Kidney (tissue), 13 donors: ENCODE measurements at regions not wholly inside any gene's neighbourhood (a gene's known extent, or its start where the extent isn't known, plus 50 kb on each side); places are given as distances from the start of the nearest gene placed in this dataset.

Source experiments
- DNase-seq, 5 donors: peaks; one replicate each; pipeline ENCODE4 v3.0.0-alpha.2; 2013 to 2020
- FAIRE-seq: peaks from 2 replicates; lab custom pipeline; 2012; peaks lifted over from hg19 to GRCh38; lab: Jason Lieb, UNC
- H3K27ac ChIP-seq, 2 donors: one replicate each; pipeline ENCODE4 v1.7.0; 2013; ENCODE audit warnings: low read depth in 2 of 2, low read length in 2 of 2, inconsistent platforms in 1 of 2
- H3K27me3 ChIP-seq: one replicate; pipeline ENCODE4 v1.7.1; 2013; ENCODE audit warnings: low read length, inconsistent platforms; ENCODE audit not compliant: control insufficient read depth, insufficient read depth
- H3K36me3 ChIP-seq, 3 donors: one replicate each; pipeline versions ENCODE4 v1.7.0 to v1.7.1; 2013; ENCODE audit warnings: low read length in 3 of 3, control low read depth in 1 of 3, inconsistent platforms in 1 of 3; ENCODE audit not compliant: insufficient read depth in 3 of 3, control insufficient read depth in 2 of 3
- H3K4me1 ChIP-seq, 3 donors: one replicate each; pipeline versions ENCODE4 v1.7.0 to v1.7.1; 2013; ENCODE audit warnings: low read length in 3 of 3, inconsistent platforms in 1 of 3, low read depth in 1 of 3; ENCODE audit not compliant: control insufficient read depth in 2 of 3, insufficient read depth in 2 of 3
- H3K4me3 ChIP-seq, 3 donors: one replicate each; pipeline versions ENCODE4 v1.7.0 to v1.8.1; 2013; ENCODE audit warnings: low read length in 3 of 3, control low read depth in 1 of 3, inconsistent platforms in 1 of 3
- H3K9ac ChIP-seq, 3 donors: one replicate each; pipeline versions ENCODE4 v1.7.0 to v1.7.1; 2013; ENCODE audit warnings: low read length in 3 of 3, control low read depth in 1 of 3, inconsistent platforms in 1 of 3
- H3K9me3 ChIP-seq, 3 donors: one replicate each; pipeline versions ENCODE4 v1.7.0 to v1.7.1; 2013; ENCODE audit warnings: low read length in 3 of 3, control low read depth in 1 of 3, inconsistent platforms in 1 of 3; ENCODE audit not compliant: control insufficient read depth in 2 of 3, insufficient read depth in 1 of 3
- intact Hi-C: fragments of 100-400 bp; cut with DNase I; formaldehyde crosslinking; loops from one replicate; pipeline ENCODE4 v1.11.1; 2022
- TF ChIP-seq, protein P1 (sequence below): IDR thresholded peaks from 3 replicates; pipeline ENCODE4 v1.5.1; 2012; ENCODE audit warnings: mild to moderate bottlenecking, moderate library complexity, borderline replicate concordance; ENCODE audit not compliant: insufficient read depth; ENCODE audit errors: extremely low read depth
- donor health status: control.
- donor health status: control.
- donor health status: control.
- donor health status: control.
- donor health status: control.
- donor health status: DM: yes; HTN: yes; CAD: no.
- donor health status: Normal renal cell carcinoma (clear cell type).

DNA sequence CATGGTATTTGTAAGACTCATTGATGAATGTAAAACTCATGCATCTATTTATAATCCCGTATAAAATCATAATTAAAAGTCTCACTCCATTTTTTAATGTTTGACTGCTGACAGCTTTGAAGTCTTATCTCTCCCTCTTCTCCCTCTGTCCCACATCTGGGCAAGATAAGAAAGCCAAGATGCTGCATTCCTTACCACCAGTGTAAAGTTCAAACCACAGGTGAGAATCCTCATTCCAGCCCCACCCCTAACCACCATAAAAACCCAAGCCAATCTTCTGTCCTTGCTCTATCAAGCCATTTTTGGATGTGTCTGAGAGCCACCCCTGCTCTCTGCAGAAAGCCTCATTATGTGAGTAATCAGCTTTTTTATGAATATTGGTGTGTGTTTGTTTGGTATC lies 59.3 kb upstream of the MAGED1 start:
- TF ChIP-seq, protein P1, sequence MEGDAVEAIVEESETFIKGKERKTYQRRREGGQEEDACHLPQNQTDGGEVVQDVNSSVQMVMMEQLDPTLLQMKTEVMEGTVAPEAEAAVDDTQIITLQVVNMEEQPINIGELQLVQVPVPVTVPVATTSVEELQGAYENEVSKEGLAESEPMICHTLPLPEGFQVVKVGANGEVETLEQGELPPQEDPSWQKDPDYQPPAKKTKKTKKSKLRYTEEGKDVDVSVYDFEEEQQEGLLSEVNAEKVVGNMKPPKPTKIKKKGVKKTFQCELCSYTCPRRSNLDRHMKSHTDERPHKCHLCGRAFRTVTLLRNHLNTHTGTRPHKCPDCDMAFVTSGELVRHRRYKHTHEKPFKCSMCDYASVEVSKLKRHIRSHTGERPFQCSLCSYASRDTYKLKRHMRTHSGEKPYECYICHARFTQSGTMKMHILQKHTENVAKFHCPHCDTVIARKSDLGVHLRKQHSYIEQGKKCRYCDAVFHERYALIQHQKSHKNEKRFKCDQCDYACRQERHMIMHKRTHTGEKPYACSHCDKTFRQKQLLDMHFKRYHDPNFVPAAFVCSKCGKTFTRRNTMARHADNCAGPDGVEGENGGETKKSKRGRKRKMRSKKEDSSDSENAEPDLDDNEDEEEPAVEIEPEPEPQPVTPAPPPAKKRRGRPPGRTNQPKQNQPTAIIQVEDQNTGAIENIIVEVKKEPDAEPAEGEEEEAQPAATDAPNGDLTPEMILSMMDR = no peak
- Histone ChIP-seq H3K9me3 (no peaks in the 10 kb centered on the region), H3K36me3 (no peaks in the 10 kb centered on the region), H3K27ac (no peak overlapping the region), H3K4me1 (peaks cover 0 to 4% (median 0%) of the 10 kb centered on the region in 3 donors), H3K27me3 (no peaks in the 10 kb centered on the region), H3K4me3 (no peak overlapping the region), H3K9ac (no peak overlapping the region)
- DNase-seq = no peak
- no peak for FAIRE-seq
- intact Hi-C loops = no loop called here

DNA sequence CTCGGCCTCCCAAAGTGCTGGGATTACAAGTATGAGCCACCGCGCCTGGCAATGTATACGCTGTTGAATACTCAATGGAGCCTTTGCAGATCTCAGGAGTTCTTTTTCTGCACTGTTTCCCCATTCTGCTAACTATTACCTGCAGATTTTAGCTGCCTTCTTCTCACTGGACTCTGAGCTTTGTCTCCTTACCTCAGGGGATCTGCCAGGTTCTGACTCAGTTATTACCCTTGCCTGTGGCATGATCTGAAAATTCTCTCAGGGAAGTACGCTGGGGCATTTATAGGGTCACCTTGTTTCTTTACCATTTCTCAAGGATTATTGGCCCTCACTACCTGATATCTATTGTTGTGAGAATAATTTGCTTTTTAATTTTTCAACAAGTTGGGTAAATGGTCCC lies 56.6 kb upstream of the MAGED1 start:
- Histone ChIP-seq H3K27me3 (no peaks in the 10 kb centered on the region), H3K36me3 (no peaks in the 10 kb centered on the region), H3K9me3 (no peaks in the 10 kb centered on the region), H3K27ac (no peak overlapping the region), H3K9ac (no peak overlapping the region), H3K4me3 (no peak overlapping the region), H3K4me1 (peaks cover 0 to 4% (median 0%) of the 10 kb centered on the region in 3 donors)
- DNase-seq (no peak), FAIRE-seq (no peak)
- TF ChIP-seq, protein P1 = no peak
- intact Hi-C loops = no loop called here

DNA sequence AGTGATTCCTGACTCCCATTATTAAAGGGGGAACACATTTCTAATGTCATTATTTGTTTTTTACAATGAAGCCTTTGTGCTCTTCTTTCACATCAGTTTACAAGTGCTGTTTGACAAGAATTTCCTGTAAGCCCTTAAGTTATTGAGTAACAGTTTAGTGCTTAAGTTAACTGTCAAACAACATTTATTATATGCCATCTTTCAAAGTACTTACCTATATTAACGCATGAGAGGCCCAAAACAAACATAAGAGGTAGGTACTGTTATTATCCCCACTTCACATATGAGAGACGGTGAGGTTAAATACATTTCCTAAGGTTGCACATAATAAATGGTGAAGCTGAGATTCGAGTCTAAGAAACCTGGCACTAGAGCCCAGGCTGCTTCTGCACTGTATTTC lies 56.0 kb upstream of the MAGED1 start:
- Histone ChIP-seq H3K9ac (no peak overlapping the region), H3K27ac (no peak overlapping the region), H3K9me3 (no peaks in the 10 kb centered on the region), H3K36me3 (no peaks in the 10 kb centered on the region), H3K27me3 (no peaks in the 10 kb centered on the region), H3K4me1 (peaks cover 0 to 4% (median 0%) of the 10 kb centered on the region in 3 donors), H3K4me3 (no peak overlapping the region)
- TF ChIP-seq, protein P1 = no peak
- no peak for DNase-seq
- intact Hi-C loops = no loop called here
- FAIRE-seq = no peak

- TF ChIP-seq, protein P1 = no peak
- Histone ChIP-seq H3K27ac (no peak overlapping the region), H3K4me3 (no peak overlapping the region), H3K36me3 (no peaks in the 10 kb centered on the region), H3K9me3 (no peaks in the 10 kb centered on the region), H3K9ac (no peak overlapping the region), H3K4me1 (peaks cover 0 to 4% (median 0%) of the 10 kb centered on the region in 3 donors), H3K27me3 (no peaks in the 10 kb centered on the region)
- intact Hi-C loops = no loop called here
- FAIRE-seq (peak; percentile 80), DNase-seq (peak in 2 of 5 donors; percentile 46 to 69)
These were observed 55.5 kb upstream of the MAGED1 start for GRCh38 chrX:51837921-51838320.
